Pancreas (tissue), 10 donors: ENCODE measurements at regions not wholly inside any gene's neighbourhood (a gene's known extent, or its start where the extent isn't known, plus 50 kb on each side); places are given as distances from the start of the nearest gene placed in this dataset.

Experiments
- ATAC-seq, 4 donors: fragments of 200-7000 bp; cut with Tn5 transposase; one replicate each; pipeline versions ENCODE4 v1.8.0 to v1.9.1; 2020; ENCODE audit warnings: mild to moderate bottlenecking in 4 of 4, moderate library complexity in 4 of 4
- DNase-seq, 6 donors: peaks; one replicate each; pipeline ENCODE4 v3.0.0-alpha.2; 2020
- FAIRE-seq: peaks from 2 replicates; lab custom pipeline; 2012; peaks lifted over from hg19 to GRCh38; lab: Jason Lieb, UNC
- H3K27ac ChIP-seq, 4 donors: fragments of 200-600 bp; sonication (generic); 1 replicate in 3 of 4; 2 replicates in 1 of 4; pipeline versions ENCODE4 v1.5.0 to v1.8.0; 2020
- H3K27me3 ChIP-seq, 4 donors: fragments of 200-600 bp; one replicate each; pipeline ENCODE4 v1.8.0; 2021
- H3K36me3 ChIP-seq, 3 donors: fragments of 200-600 bp; sonication (generic) in 1 of 3; one replicate each; pipeline versions ENCODE4 v1.5.0 to v1.8.0; 2020 to 2021
- H3K4me1 ChIP-seq, 3 donors: fragments of 200-600 bp; one replicate each; pipeline ENCODE4 v1.8.0; 2021
- H3K4me3 ChIP-seq, 4 donors: fragments of 200-600 bp; sonication (generic) in 2 of 4; one replicate each; pipeline versions ENCODE4 v1.5.0 to v1.8.0; 2020 to 2021
- H3K9me3 ChIP-seq, 4 donors: fragments of 200-600 bp; one replicate each; pipeline ENCODE4 v1.8.0; 2021
- CTCF ChIP-seq, 4 donors: fragments of 200-600 bp; sonication (generic) in 3 of 4; IDR thresholded peaks; one replicate each; pipeline versions ENCODE4 v1.5.0 to v1.8.0; 2021; ENCODE audit warnings: antibody characterized with exemption in 4 of 4
- WGBS, 2 donors: extraction: QIAGEN DNeasy Blood & Tissue Kit; methylation state at CpG; one replicate each; pipeline ENCODE4 v1.1.7; 2013; 5-methylcytosine and 5-hydroxymethylcytosine counted together
- intact Hi-C, 3 donors: fragments of 100-400 bp; cut with DNase I; formaldehyde crosslinking; loops; one replicate each; pipeline versions ENCODE4 v1.11.1 to v1.14.2; 2022
- donor health status: healthy with polysubstance abuse.
- donor health status: DM: no; HTN: no; CAD: no; lungs with moderate emphysema.
- donor health status: DM: no; HTN: no; CAD: no.
- donor health status: control.
- donor health status: control.
- donor health status: Bipolar disorder and iron deficiency.
- donor health status: DM: yes; HTN: yes; CAD: no.
- donor health status: DM: no; HTN: no; CAD: no.
- donor health status: DM: no; HTN: no; CAD: no.
- donor health status: DM: yes; HTN: yes; CAD: no.

GRCh38 chr4:138070816-138071215 is 171.3 kb downstream of the SLC7A11 start:
- TF ChIP-seq CTCF (IDR thresholded peaks at IDR 0.05) = no peak
- Histone ChIP-seq H3K27me3 (no peaks in the 10 kb centered on the region), H3K36me3 (no peaks in the 10 kb centered on the region), H3K4me1 (no peaks in the 10 kb centered on the region), H3K27ac (no peak overlapping the region), H3K4me3 (no peak overlapping the region), H3K9me3 (no peaks in the 10 kb centered on the region)
- no peak for FAIRE-seq
- WGBS, 2 donors = 55 to 60% methylated on average over 2 of the region's 2 CpGs
- ATAC-seq = no peak
- intact Hi-C loops = no loop called here
- no peak for DNase-seq

- H3K27me3 ChIP-seq = no peaks in the 10 kb centered on the region
- H3K36me3 ChIP-seq = no peaks in the 10 kb centered on the region
- H3K4me1 ChIP-seq = no peaks in the 10 kb centered on the region
- no peaks in the 10 kb centered on the region for H3K9me3 ChIP-seq
- FAIRE-seq (no peak), ATAC-seq (no peak), DNase-seq (peak in 1 of 6 donors; percentile 37)
- intact Hi-C loops = no loop called here
- no peak for TF ChIP-seq CTCF (IDR thresholded peaks at IDR 0.05)
- no peak overlapping the region for H3K27ac ChIP-seq
- H3K4me3 ChIP-seq = no peak overlapping the region
- WGBS, 2 donors = 93 to 96% methylated on average over 3 of the region's 3 CpGs
Measured at GRCh38 chr4:138063581-138063980, 178.6 kb downstream of the SLC7A11 start.

- no peak for TF ChIP-seq CTCF (IDR thresholded peaks at IDR 0.05)
- no peak for DNase-seq
- intact Hi-C loops = no loop called here
- no peak for ATAC-seq
- 88% methylated on average over 2 of the region's 2 CpGs for WGBS, 2 donors
- Histone ChIP-seq H3K27ac (no peak overlapping the region), H3K27me3 (no peaks in the 10 kb centered on the region), H3K36me3 (no peaks in the 10 kb centered on the region), H3K4me3 (no peak overlapping the region), H3K4me1 (no peaks in the 10 kb centered on the region), H3K9me3 (no peaks in the 10 kb centered on the region)
- no peak for FAIRE-seq
Measured at GRCh38 chr4:138062929-138063328, 179.2 kb downstream of the SLC7A11 start.

GRCh38 chr4:138056541-138056940 is 185.6 kb downstream of the SLC7A11 start:
- intact Hi-C loops = no loop called here
- no peaks in the 10 kb centered on the region for H3K36me3 ChIP-seq
- TF ChIP-seq CTCF (IDR thresholded peaks at IDR 0.05) = no peak
- DNase-seq = no peak
- no peaks in the 10 kb centered on the region for H3K4me1 ChIP-seq
- WGBS, 2 donors = 59% methylated on average over 2 of the region's 2 CpGs
- H3K27me3 ChIP-seq = no peaks in the 10 kb centered on the region
- no peak for ATAC-seq
- H3K27ac ChIP-seq = no peak overlapping the region
- FAIRE-seq = no peak
- H3K9me3 ChIP-seq = no peaks in the 10 kb centered on the region
- H3K4me3 ChIP-seq = no peak overlapping the region

- no peak for TF ChIP-seq CTCF (IDR thresholded peaks at IDR 0.05)
- H3K4me1 ChIP-seq = no peaks in the 10 kb centered on the region
- WGBS, 2 donors = 77 to 87% methylated on average over 2 of the region's 2 CpGs
Measured at GRCh38 chr4:138055890-138056289, 186.3 kb downstream of the SLC7A11 start.

More at GRCh38 chr4:138055890-138056289, 186.3 kb downstream of the SLC7A11 start:
- DNase-seq = no peak
- intact Hi-C loops = no loop called here
- H3K9me3 ChIP-seq = no peaks in the 10 kb centered on the region
- no peak overlapping the region for H3K27ac ChIP-seq
- no peaks in the 10 kb centered on the region for H3K27me3 ChIP-seq
- FAIRE-seq = no peak
- ATAC-seq = no peak
- no peak overlapping the region for H3K4me3 ChIP-seq
- H3K36me3 ChIP-seq = no peaks in the 10 kb centered on the region
